ENCODE measurements at regions not wholly inside any gene's neighbourhood (a gene's known extent, or its start where the extent isn't known, plus 50 kb on each side); places are given as distances from the start of the nearest gene placed in this dataset.

- WGBS (ENCODE audit: insufficient coverage, insufficient replicate concordance, low lambda C conversion rate, missing lambda C conversion rate) = 0% methylated on average over 4 of the region's 4 CpGs
- Histone ChIP-seq H3K4me3 (no peak overlapping the region), H2AFZ (ENCODE audit: control insufficient read depth, low read depth, low read length) (no peak overlapping the region), H3K4me1 (ENCODE audit: control insufficient read depth, insufficient read depth, low read length) (no peaks in the 10 kb centered on the region), H3K27me3 (replicated peaks in 1 of 2; ENCODE audit: control insufficient read depth in 2 of 2, insufficient read depth in 2 of 2, low read length in 1 of 2) (no peaks in the 10 kb centered on the region), H3K36me3 (ENCODE audit: control insufficient read depth in 2 of 2, insufficient read depth in 2 of 2, low read length in 1 of 2) (no peaks in the 10 kb centered on the region), H3K79me2 (ENCODE audit: control insufficient read depth, insufficient read depth, low read length) (no peaks in the 10 kb centered on the region), H3K9me3 (replicated peaks; ENCODE audit: control insufficient read depth, insufficient read depth, low read length) (no peaks in the 10 kb centered on the region), H3K9ac (ENCODE audit: control insufficient read depth, insufficient read depth, low read length) (no peak overlapping the region), H3K27ac (ENCODE audit: control insufficient read depth, insufficient read depth) (no peak overlapping the region), H4K20me1 (ENCODE audit: control insufficient read depth, insufficient read depth) (no peaks in the 10 kb centered on the region), H3K4me2 (ENCODE audit: control insufficient read depth, insufficient read depth) (no peak overlapping the region)
- ChIA-PET POLR2A (no interaction called here), CTCF (no interaction called here), RAD21 (ENCODE audit: unreplicated experiment) (no interaction called here), SMC1A (ENCODE audit: uncharacterized antibody, unreplicated experiment) (no interaction called here)
- DNase-seq (ENCODE audit: low read depth, low spot score) (no peak), FAIRE-seq (no peak), ATAC-seq (no peak)
- in situ Hi-C loops (cut with MboI) (no loop called here), intact Hi-C loops (cut with micrococcal nuclease; ENCODE audit: unreplicated experiment) (no loop called here)
- TF ChIP-seq, protein P1, sequence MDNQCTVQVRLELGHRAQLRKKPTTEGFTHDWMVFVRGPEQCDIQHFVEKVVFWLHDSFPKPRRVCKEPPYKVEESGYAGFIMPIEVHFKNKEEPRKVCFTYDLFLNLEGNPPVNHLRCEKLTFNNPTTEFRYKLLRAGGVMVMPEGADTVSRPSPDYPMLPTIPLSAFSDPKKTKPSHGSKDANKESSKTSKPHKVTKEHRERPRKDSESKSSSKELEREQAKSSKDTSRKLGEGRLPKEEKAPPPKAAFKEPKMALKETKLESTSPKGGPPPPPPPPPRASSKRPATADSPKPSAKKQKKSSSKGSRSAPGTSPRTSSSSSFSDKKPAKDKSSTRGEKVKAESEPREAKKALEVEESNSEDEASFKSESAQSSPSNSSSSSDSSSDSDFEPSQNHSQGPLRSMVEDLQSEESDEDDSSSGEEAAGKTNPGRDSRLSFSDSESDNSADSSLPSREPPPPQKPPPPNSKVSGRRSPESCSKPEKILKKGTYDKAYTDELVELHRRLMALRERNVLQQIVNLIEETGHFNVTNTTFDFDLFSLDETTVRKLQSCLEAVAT (IDR thresholded peaks at IDR 0.05) = no peak
- no peak for TF ChIP-seq HSF1 (IDR thresholded peaks at IDR 0.05; ENCODE audit: low read depth, low read length)
- TF ChIP-seq, protein P2, sequence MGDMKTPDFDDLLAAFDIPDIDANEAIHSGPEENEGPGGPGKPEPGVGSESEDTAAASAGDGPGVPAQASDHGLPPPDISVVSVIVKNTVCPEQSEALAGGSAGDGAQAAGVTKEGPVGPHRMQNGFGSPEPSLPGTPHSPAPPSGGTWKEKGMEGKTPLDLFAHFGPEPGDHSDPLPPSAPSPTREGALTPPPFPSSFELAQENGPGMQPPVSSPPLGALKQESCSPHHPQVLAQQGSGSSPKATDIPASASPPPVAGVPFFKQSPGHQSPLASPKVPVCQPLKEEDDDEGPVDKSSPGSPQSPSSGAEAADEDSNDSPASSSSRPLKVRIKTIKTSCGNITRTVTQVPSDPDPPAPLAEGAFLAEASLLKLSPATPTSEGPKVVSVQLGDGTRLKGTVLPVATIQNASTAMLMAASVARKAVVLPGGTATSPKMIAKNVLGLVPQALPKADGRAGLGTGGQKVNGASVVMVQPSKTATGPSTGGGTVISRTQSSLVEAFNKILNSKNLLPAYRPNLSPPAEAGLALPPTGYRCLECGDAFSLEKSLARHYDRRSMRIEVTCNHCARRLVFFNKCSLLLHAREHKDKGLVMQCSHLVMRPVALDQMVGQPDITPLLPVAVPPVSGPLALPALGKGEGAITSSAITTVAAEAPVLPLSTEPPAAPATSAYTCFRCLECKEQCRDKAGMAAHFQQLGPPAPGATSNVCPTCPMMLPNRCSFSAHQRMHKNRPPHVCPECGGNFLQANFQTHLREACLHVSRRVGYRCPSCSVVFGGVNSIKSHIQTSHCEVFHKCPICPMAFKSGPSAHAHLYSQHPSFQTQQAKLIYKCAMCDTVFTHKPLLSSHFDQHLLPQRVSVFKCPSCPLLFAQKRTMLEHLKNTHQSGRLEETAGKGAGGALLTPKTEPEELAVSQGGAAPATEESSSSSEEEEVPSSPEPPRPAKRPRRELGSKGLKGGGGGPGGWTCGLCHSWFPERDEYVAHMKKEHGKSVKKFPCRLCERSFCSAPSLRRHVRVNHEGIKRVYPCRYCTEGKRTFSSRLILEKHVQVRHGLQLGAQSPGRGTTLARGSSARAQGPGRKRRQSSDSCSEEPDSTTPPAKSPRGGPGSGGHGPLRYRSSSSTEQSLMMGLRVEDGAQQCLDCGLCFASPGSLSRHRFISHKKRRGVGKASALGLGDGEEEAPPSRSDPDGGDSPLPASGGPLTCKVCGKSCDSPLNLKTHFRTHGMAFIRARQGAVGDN (IDR thresholded peaks at IDR 0.05) = no peak
- no peak for TF ChIP-seq MTA3 (IDR thresholded peaks at IDR 0.05; ENCODE audit: borderline replicate concordance, low read length)
- no peak for TF ChIP-seq HDAC6 (IDR thresholded peaks at IDR 0.05; ENCODE audit: unreplicated experiment)
- TF ChIP-seq, protein P3, sequence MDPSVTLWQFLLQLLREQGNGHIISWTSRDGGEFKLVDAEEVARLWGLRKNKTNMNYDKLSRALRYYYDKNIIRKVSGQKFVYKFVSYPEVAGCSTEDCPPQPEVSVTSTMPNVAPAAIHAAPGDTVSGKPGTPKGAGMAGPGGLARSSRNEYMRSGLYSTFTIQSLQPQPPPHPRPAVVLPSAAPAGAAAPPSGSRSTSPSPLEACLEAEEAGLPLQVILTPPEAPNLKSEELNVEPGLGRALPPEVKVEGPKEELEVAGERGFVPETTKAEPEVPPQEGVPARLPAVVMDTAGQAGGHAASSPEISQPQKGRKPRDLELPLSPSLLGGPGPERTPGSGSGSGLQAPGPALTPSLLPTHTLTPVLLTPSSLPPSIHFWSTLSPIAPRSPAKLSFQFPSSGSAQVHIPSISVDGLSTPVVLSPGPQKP (IDR thresholded peaks at IDR 0.05; ENCODE audit: low read depth, low read length) = no peak
- no peak for TF ChIP-seq MTA2 (IDR thresholded peaks at IDR 0.05; ENCODE audit: low read depth)
- TF ChIP-seq EZH2 (IDR thresholded peaks at IDR 0.05; ENCODE audit: borderline replicate concordance, control insufficient read depth, low read depth, low read length) = no peak
- no peak for TF ChIP-seq CBX3 (IDR thresholded peaks at IDR 0.05; ENCODE audit: borderline replicate concordance, low read depth)
- BruUV-seq (replicated peaks) = no TSS peak
Observed at GRCh38 chr12:98045395-98045794, 470.0 kb upstream of the TMPO start.
